Vagina (tissue), 2 donors: ENCODE measurements at regions not wholly inside any gene's neighbourhood (a gene's known extent, or its start where the extent isn't known, plus 50 kb on each side); places are given as distances from the start of the nearest gene placed in this dataset.

Experiments used
- DNase-seq, 2 donors: peaks; one replicate each; pipeline ENCODE4 v3.0.0-alpha.2; 2017; ENCODE audit errors: extremely low spot score in 2 of 2
- H3K27ac ChIP-seq: fragments of 200-600 bp; sonication (generic); one replicate; pipeline ENCODE4 v1.5.1; 2019
- H3K27me3 ChIP-seq: fragments of 200-600 bp; sonication (generic); one replicate; pipeline ENCODE4 v1.5.1; 2019
- H3K36me3 ChIP-seq, 2 donors: fragments of 200-600 bp; sonication (generic); one replicate each; pipeline ENCODE4 v1.5.1; 2017 to 2019
- H3K4me1 ChIP-seq: fragments of 200-600 bp; sonication (generic); one replicate; pipeline ENCODE4 v1.5.1; 2019
- H3K4me3 ChIP-seq, 2 donors: fragments of 200-600 bp; sonication (generic); 1 replicate in 1 of 2; 2 replicates in 1 of 2; pipeline ENCODE4 v1.5.1; 2016 to 2019
- H3K9me3 ChIP-seq: fragments of 200-600 bp; sonication (generic); one replicate; pipeline ENCODE4 v1.5.1; 2019
- POLR2A ChIP-seq, 2 donors: fragments of 450-650 bp; IDR thresholded peaks; one replicate each; pipeline ENCODE4 v1.6.1; 2017; ENCODE audit warnings: antibody characterized with exemption in 2 of 2, mild to moderate bottlenecking in 2 of 2, moderate library complexity in 2 of 2
- POLR2AphosphoS5 ChIP-seq, 2 donors: sonication (generic); formaldehyde crosslinking; IDR thresholded peaks; one replicate each; pipeline ENCODE4 v1.9.0; 2017; ENCODE audit warnings: antibody characterized with exemption in 2 of 2, mild to moderate bottlenecking in 2 of 2, low read depth in 1 of 2; ENCODE audit not compliant: insufficient read depth in 1 of 2
- intact Hi-C: fragments of 100-400 bp; cut with DNase I; formaldehyde crosslinking; loops from one replicate; pipeline ENCODE4 v1.15.1; 2023
- TF ChIP-seq, protein P1 (sequence below), 3 experiments: fragments of 450-650 bp in 2 of 3; fragments of 200-600 bp in 1 of 3; sonication (generic) in 1 of 3; IDR thresholded peaks; one replicate each; pipeline ENCODE4 v1.5.1; 2017 to 2019; ENCODE audit warnings: antibody characterized with exemption in 3 of 3, mild to moderate bottlenecking in 2 of 3, moderate library complexity in 2 of 3

GRCh38 chr13:99892866-99893504 lies 78.6 kb downstream of the ZIC5 start:
- no peak for DNase-seq
- H3K4me3 ChIP-seq: no peak overlapping the region
- H3K9me3 ChIP-seq: no peaks in the 10 kb centered on the region
- H3K36me3 ChIP-seq: no peaks in the 10 kb centered on the region
- TF ChIP-seq POLR2AphosphoS5 (IDR thresholded peaks at IDR 0.05; ENCODE audit: insufficient read depth in 1 of 2, low read depth in 1 of 2): no peak
- no peak for TF ChIP-seq POLR2A (IDR thresholded peaks at IDR 0.05)
- TF ChIP-seq, protein P1, sequence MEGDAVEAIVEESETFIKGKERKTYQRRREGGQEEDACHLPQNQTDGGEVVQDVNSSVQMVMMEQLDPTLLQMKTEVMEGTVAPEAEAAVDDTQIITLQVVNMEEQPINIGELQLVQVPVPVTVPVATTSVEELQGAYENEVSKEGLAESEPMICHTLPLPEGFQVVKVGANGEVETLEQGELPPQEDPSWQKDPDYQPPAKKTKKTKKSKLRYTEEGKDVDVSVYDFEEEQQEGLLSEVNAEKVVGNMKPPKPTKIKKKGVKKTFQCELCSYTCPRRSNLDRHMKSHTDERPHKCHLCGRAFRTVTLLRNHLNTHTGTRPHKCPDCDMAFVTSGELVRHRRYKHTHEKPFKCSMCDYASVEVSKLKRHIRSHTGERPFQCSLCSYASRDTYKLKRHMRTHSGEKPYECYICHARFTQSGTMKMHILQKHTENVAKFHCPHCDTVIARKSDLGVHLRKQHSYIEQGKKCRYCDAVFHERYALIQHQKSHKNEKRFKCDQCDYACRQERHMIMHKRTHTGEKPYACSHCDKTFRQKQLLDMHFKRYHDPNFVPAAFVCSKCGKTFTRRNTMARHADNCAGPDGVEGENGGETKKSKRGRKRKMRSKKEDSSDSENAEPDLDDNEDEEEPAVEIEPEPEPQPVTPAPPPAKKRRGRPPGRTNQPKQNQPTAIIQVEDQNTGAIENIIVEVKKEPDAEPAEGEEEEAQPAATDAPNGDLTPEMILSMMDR (IDR thresholded peaks at IDR 0.05): no peak
- H3K4me1 ChIP-seq: peaks cover 12% of the 10 kb centered on the region
- H3K27me3 ChIP-seq: no peaks in the 10 kb centered on the region
- intact Hi-C loops: no loop called here
- no peak overlapping the region for H3K27ac ChIP-seq

GRCh38 chr13:99892196-99892613 lies 79.4 kb downstream of the ZIC5 start:
- no peak for DNase-seq
- H3K4me3 ChIP-seq: no peak overlapping the region
- peaks cover 12% of the 10 kb centered on the region for H3K4me1 ChIP-seq
- TF ChIP-seq, protein P1 (IDR thresholded peaks at IDR 0.05): no peak
- no peak for TF ChIP-seq POLR2AphosphoS5 (IDR thresholded peaks at IDR 0.05; ENCODE audit: insufficient read depth in 1 of 2, low read depth in 1 of 2)
- no peak for TF ChIP-seq POLR2A (IDR thresholded peaks at IDR 0.05)
- H3K9me3 ChIP-seq: no peaks in the 10 kb centered on the region
- intact Hi-C loops: no loop called here
- no peaks in the 10 kb centered on the region for H3K36me3 ChIP-seq
- H3K27me3 ChIP-seq: no peaks in the 10 kb centered on the region
- no peak overlapping the region for H3K27ac ChIP-seq

DNA sequence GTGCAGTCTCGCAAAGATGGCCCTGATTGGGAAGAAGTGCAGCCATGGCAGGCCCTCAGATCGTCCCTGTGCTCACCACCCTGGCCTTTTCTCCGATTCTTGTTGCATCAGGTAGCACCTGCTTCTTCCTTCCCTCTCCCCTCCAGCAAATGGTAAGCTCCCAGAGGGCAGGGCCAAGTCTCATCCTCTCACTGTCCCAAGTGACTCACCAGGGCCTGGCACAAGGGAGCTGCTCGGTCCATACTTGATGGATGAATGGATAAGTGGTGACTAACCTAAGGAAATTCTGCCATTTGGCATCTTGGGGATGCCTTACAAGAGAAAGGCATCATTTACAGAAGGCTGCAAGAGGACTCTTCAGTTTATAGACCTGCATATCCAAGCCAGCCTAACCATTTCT lies 84.9 kb downstream of the ZIC5 start:
- TF ChIP-seq, protein P1 (IDR thresholded peaks at IDR 0.05): no peak
- TF ChIP-seq POLR2A (IDR thresholded peaks at IDR 0.05): no peak
- TF ChIP-seq POLR2AphosphoS5 (IDR thresholded peaks at IDR 0.05; ENCODE audit: insufficient read depth in 1 of 2, low read depth in 1 of 2): no peak
- no peaks in the 10 kb centered on the region for H3K9me3 ChIP-seq
- no peak overlapping the region for H3K27ac ChIP-seq
- H3K36me3 ChIP-seq: no peaks in the 10 kb centered on the region
- intact Hi-C loops: no loop called here
- no peaks in the 10 kb centered on the region for H3K27me3 ChIP-seq
- DNase-seq: no peak
- H3K4me3 ChIP-seq: no peak overlapping the region
- H3K4me1 ChIP-seq: no peaks in the 10 kb centered on the region

DNA sequence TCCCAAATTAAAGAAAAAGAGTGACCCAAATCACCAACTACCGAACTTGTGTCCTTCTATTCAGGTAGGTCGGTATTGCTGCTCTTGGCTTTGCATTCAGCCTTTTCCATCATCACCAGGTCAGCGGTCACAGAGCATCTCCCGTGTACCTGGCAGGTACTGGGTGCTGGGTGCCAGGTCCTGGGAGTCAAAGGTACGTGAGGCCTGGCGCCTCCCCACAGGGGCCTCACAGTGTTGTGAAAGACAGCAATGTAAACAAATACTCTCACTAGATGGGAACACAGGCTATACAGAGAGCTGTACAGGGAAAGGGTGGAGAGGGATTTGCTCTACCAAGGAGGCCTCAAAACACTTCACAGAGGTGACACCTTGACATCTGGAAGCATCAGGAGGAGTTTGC lies 86.7 kb downstream of the ZIC5 start:
- Histone ChIP-seq H3K27me3 (no peaks in the 10 kb centered on the region), H3K4me1 (no peaks in the 10 kb centered on the region), H3K4me3 (no peak overlapping the region), H3K27ac (no peak overlapping the region), H3K36me3 (no peaks in the 10 kb centered on the region), H3K9me3 (no peaks in the 10 kb centered on the region)
- intact Hi-C loops: no loop called here
- no peak for DNase-seq
- TF ChIP-seq POLR2A (IDR thresholded peaks at IDR 0.05) (no peak), POLR2AphosphoS5 (IDR thresholded peaks at IDR 0.05; ENCODE audit: insufficient read depth in 1 of 2, low read depth in 1 of 2) (no peak)
- TF ChIP-seq, protein P1 (IDR thresholded peaks at IDR 0.05): no peak

- Histone ChIP-seq H3K27me3 (no peaks in the 10 kb centered on the region), H3K27ac (no peak overlapping the region)
Measured at GRCh38 chr13:99883805-99884204, 87.8 kb downstream of the ZIC5 start.

More at GRCh38 chr13:99883805-99884204, 87.8 kb downstream of the ZIC5 start:
- Histone ChIP-seq H3K4me1 (no peaks in the 10 kb centered on the region), H3K4me3 (no peak overlapping the region), H3K36me3 (no peaks in the 10 kb centered on the region), H3K9me3 (no peaks in the 10 kb centered on the region)
- DNase-seq: peak in 1 of 2 donors; percentile 40
- intact Hi-C loops: no loop called here
- no peak for TF ChIP-seq POLR2AphosphoS5 (IDR thresholded peaks at IDR 0.05; ENCODE audit: insufficient read depth in 1 of 2, low read depth in 1 of 2)
- TF ChIP-seq POLR2A (IDR thresholded peaks at IDR 0.05): no peak
- TF ChIP-seq, protein P1 (IDR thresholded peaks at IDR 0.05): no peak
